ENCODE measurements at regions not wholly inside any gene's neighbourhood (a gene's known extent, or its start where the extent isn't known, plus 50 kb on each side); places are given as distances from the start of the nearest gene placed in this dataset.
"Not testable (repeated sequence)": the region's sequence is repeated elsewhere in the genome, so short reads cannot be mapped to it uniquely, and the experiment has no call there.

- TF ChIP-seq CTCF (conservative IDR thresholded peaks at IDR 0.05): no peak
- Histone ChIP-seq H3K79me1 (ENCODE audit: insufficient read depth, low read depth, low read length, poor library complexity, severe bottlenecking) (no peaks in the 10 kb centered on the region), H2BK15ac (ENCODE audit: low read depth, low read length) (no peak overlapping the region), H4K8ac (replicated peaks; ENCODE audit: insufficient read length, low read depth, low read length) (no peak overlapping the region), H2AFZ (ENCODE audit: low read length) (no peak overlapping the region), H3K23me2 (ENCODE audit: insufficient read length, low read depth, low read length, poor library complexity, severe bottlenecking) (no peaks in the 10 kb centered on the region), H3K4me1 (ENCODE audit: insufficient read depth, low read length) (no peaks in the 10 kb centered on the region), H3K56ac (ENCODE audit: insufficient read length, low read depth, low read length) (no peak overlapping the region), H3K18ac (ENCODE audit: insufficient read length, low read depth, low read length) (no peak overlapping the region), H2BK12ac (ENCODE audit: insufficient read length, low read depth, low read length) (no peak overlapping the region), H3K9ac (ENCODE audit: extremely low read depth, insufficient read length, low read length) (no peak overlapping the region), H2BK20ac (ENCODE audit: low read depth, low read length, poor library complexity, severe bottlenecking) (no peak overlapping the region), H3K14ac (ENCODE audit: insufficient read depth, low read length) (no peak overlapping the region), H4K20me1 (ENCODE audit: control insufficient read depth, insufficient read depth, insufficient read length) (no peaks in the 10 kb centered on the region), H3K27ac (ENCODE audit: insufficient read length, low read depth, low read length) (no peak overlapping the region), H3K23ac (ENCODE audit: insufficient read length, low read depth, low read length) (no peak overlapping the region), H4K91ac (ENCODE audit: insufficient read length, low read depth, low read length) (no peak overlapping the region), H3K4me2 (ENCODE audit: insufficient read depth, insufficient read length, low read length) (no peak overlapping the region), H3T11ph (ENCODE audit: low read length) (no peak overlapping the region), H3K27me3 (ENCODE audit: insufficient read depth, low read length) (no peaks in the 10 kb centered on the region), H4K5ac (ENCODE audit: insufficient read length, low read depth, low read length) (no peak overlapping the region), H3K9me3 (ENCODE audit: control insufficient read depth, low read depth, low read length) (no peaks in the 10 kb centered on the region), H2BK5ac (ENCODE audit: insufficient read length, low read length) (no peak overlapping the region), H3K4ac (ENCODE audit: low read depth, low read length) (no peak overlapping the region), H3K79me2 (ENCODE audit: insufficient read depth, low read length) (no peaks in the 10 kb centered on the region), H2BK120ac (ENCODE audit: low read depth, low read length, poor library complexity, severe bottlenecking) (no peak overlapping the region), H2AK5ac (ENCODE audit: insufficient read length, low read length) (peak overlapping the region; percentile 65)
- H3K9me3 Mint-ChIP-seq: peaks cover 21 to 23% of the 10 kb centered on the region in 2 experiments
- DNase-seq: no peak
- peaks cover 11 to 27% (median 22%) of the 10 kb centered on the region in 3 experiments for H3K36me3 Mint-ChIP-seq (ENCODE audit: insufficient read depth in 1 of 3, low read depth in 3 of 3)
- no CpG with 5 or more reads among the region's 4 CpGs for WGBS (ENCODE audit: extremely low coverage, insufficient read length, low lambda C conversion rate)
- H3K4me1 Mint-ChIP-seq: no peaks in the 10 kb centered on the region
- H3K27ac Mint-ChIP-seq: no peak overlapping the region
- no peaks in the 10 kb centered on the region for H3K27me3 Mint-ChIP-seq (ENCODE audit: low read depth)
- no peak overlapping the region for H3K4me3 Mint-ChIP-seq
These were observed 189.5 kb upstream of the SPOPL start for GRCh38 chr2:138312061-138312460.

- not testable (repeated sequence) for H3K4me1 ChIP-seq (ENCODE audit: insufficient read depth, low read length); H3K79me1 ChIP-seq (ENCODE audit: insufficient read depth, low read depth, low read length, poor library complexity, severe bottlenecking); H4K5ac ChIP-seq (ENCODE audit: insufficient read length, low read depth, low read length); H3K4me2 ChIP-seq (ENCODE audit: insufficient read depth, insufficient read length, low read length); H3K4me3 Mint-ChIP-seq; H3K56ac ChIP-seq (ENCODE audit: insufficient read length, low read depth, low read length); H2BK12ac ChIP-seq (ENCODE audit: insufficient read length, low read depth, low read length); H3K18ac ChIP-seq (ENCODE audit: insufficient read length, low read depth, low read length); H2BK5ac ChIP-seq (ENCODE audit: insufficient read length, low read length); H3K27ac ChIP-seq (ENCODE audit: insufficient read length, low read depth, low read length); H4K8ac ChIP-seq (replicated peaks; ENCODE audit: insufficient read length, low read depth, low read length); H3K14ac ChIP-seq (ENCODE audit: insufficient read depth, low read length); DNase-seq; H2BK20ac ChIP-seq (ENCODE audit: low read depth, low read length, poor library complexity, severe bottlenecking); H3K23me2 ChIP-seq (ENCODE audit: insufficient read length, low read depth, low read length, poor library complexity, severe bottlenecking); H3K27me3 ChIP-seq (ENCODE audit: insufficient read depth, low read length); H4K20me1 ChIP-seq (ENCODE audit: control insufficient read depth, insufficient read depth, insufficient read length); H3T11ph ChIP-seq (ENCODE audit: low read length); H3K4me1 Mint-ChIP-seq; H3K23ac ChIP-seq (ENCODE audit: insufficient read length, low read depth, low read length); H3K9ac ChIP-seq (ENCODE audit: extremely low read depth, insufficient read length, low read length); H2BK15ac ChIP-seq (ENCODE audit: low read depth, low read length); H4K91ac ChIP-seq (ENCODE audit: insufficient read length, low read depth, low read length); H3K27me3 Mint-ChIP-seq (ENCODE audit: low read depth); H2AK5ac ChIP-seq (ENCODE audit: insufficient read length, low read length); H2AFZ ChIP-seq (ENCODE audit: low read length); H3K27ac Mint-ChIP-seq; H3K4ac ChIP-seq (ENCODE audit: low read depth, low read length); H3K9me3 ChIP-seq (ENCODE audit: control insufficient read depth, low read depth, low read length); H2BK120ac ChIP-seq (ENCODE audit: low read depth, low read length, poor library complexity, severe bottlenecking); H3K79me2 ChIP-seq (ENCODE audit: insufficient read depth, low read length)
- Mint-ChIP-seq H3K36me3 (ENCODE audit: insufficient read depth in 1 of 3, low read depth in 3 of 3) (peaks cover 11 to 27% (median 22%) of the 10 kb centered on the region in 3 experiments), H3K9me3 (peaks cover 21 to 23% of the 10 kb centered on the region in 2 experiments)
These were observed 186.0 kb upstream of the SPOPL start for GRCh38 chr2:138315619-138316018.

Data from H9 (cell line).